ENCODE measurements at regions not wholly inside any gene's neighbourhood (a gene's known extent, or its start where the extent isn't known, plus 50 kb on each side); places are given as distances from the start of the nearest gene placed in this dataset.

- peak; percentile 23 to 25 for ATAC-seq (replicated peaks)
- Mint-ChIP-seq H3K9me3 (peaks cover 0 to 4% of the 10 kb centered on the region in 2 donors), H3K36me3 (no peaks in the 10 kb centered on the region), H3K4me1 (peaks cover 5 to 29% of the 10 kb centered on the region in 2 donors), H3K27ac (no peak overlapping the region), H3K4me3 (no peak overlapping the region), H3K27me3 (peaks cover 0 to 17% of the 10 kb centered on the region in 2 donors)
- no peak for DNase-seq
Measured at GRCh38 chr2:176470713-176471112, 201.5 kb downstream of the MTX2 start.

GRCh38 chr2:176471949-176472348, 202.7 kb downstream of the MTX2 start:
- H3K27ac Mint-ChIP-seq, result no peak overlapping the region
- H3K9me3 Mint-ChIP-seq, result peaks cover 0 to 4% of the 10 kb centered on the region in 2 donors
- H3K4me3 Mint-ChIP-seq, result no peak overlapping the region
- peaks cover 5 to 29% of the 10 kb centered on the region in 2 donors for H3K4me1 Mint-ChIP-seq
- DNase-seq, result no peak
- H3K27me3 Mint-ChIP-seq, result peaks cover 0 to 4% of the 10 kb centered on the region in 2 donors
- no peak for ATAC-seq (replicated peaks)
- no peaks in the 10 kb centered on the region for H3K36me3 Mint-ChIP-seq

DNA sequence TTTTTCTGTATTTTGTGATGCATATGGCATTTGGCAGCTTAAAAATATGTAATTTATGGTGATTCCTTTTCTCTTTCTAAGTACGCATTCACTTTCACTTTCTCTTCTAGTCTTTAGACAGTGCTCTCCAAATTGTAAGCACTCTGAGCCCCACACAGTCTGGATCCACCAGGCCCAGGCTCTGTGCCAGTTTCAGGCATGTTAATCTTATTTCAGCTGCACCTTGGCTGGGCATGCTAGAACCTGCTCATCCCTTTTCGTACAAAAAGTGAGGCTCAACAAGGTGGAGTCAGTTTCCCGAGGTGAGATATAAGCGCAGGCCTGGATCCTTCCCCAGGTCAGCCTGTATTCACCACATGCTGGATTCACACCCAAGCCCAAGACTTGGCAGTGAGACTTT, 203.9 kb downstream of the MTX2 start:
- H3K27ac Mint-ChIP-seq, result no peak overlapping the region
- peaks cover 5 to 29% of the 10 kb centered on the region in 2 donors for H3K4me1 Mint-ChIP-seq
- peak in 1 of 2 donors; percentile 50 for ATAC-seq (replicated peaks)
- H3K27me3 Mint-ChIP-seq, result peaks cover 0 to 2% of the 10 kb centered on the region in 2 donors
- H3K36me3 Mint-ChIP-seq, result no peaks in the 10 kb centered on the region
- peaks cover 0 to 4% of the 10 kb centered on the region in 2 donors for H3K9me3 Mint-ChIP-seq
- H3K4me3 Mint-ChIP-seq, result peak overlapping the region; percentile 53 to 61
- DNase-seq, result no peak

DNA sequence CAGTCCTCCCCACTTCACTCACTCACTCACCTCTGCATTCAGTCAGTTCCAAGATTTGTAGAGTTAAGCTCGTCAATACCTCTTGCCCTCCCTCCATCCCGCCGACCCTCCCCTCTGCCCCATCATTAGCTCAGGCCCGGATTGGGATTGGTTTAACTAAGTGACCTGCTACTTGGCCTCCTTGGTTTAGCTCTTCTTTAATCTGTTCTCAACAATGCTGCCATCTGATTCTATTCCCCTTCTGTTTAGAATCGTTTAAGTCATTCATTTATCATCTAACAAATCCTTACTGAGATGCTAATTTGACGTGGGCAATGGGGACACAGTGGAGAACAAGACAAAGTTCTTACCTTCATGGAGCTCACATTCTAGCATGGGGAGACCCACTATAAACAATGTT, 204.6 kb downstream of the MTX2 start:
- H3K9me3 Mint-ChIP-seq, result peaks cover 0 to 4% of the 10 kb centered on the region in 2 donors
- no peak overlapping the region for H3K27ac Mint-ChIP-seq
- H3K4me1 Mint-ChIP-seq, result peaks cover 5 to 29% of the 10 kb centered on the region in 2 donors
- H3K4me3 Mint-ChIP-seq, result no peak overlapping the region
- H3K27me3 Mint-ChIP-seq, result no peaks in the 10 kb centered on the region
- no peak for DNase-seq
- ATAC-seq (replicated peaks), result no peak
- no peaks in the 10 kb centered on the region for H3K36me3 Mint-ChIP-seq

- no peak for ATAC-seq (replicated peaks)
- H3K9me3 Mint-ChIP-seq, result peaks cover 0 to 4% of the 10 kb centered on the region in 2 donors
- no peaks in the 10 kb centered on the region for H3K36me3 Mint-ChIP-seq
- H3K27ac Mint-ChIP-seq, result no peak overlapping the region
- no peak for DNase-seq
- peaks cover 5 to 13% of the 10 kb centered on the region in 2 donors for H3K4me1 Mint-ChIP-seq
- H3K27me3 Mint-ChIP-seq, result peaks cover 10 to 14% of the 10 kb centered on the region in 2 donors
- no peak overlapping the region for H3K4me3 Mint-ChIP-seq
Measured at GRCh38 chr2:176477336-176477735, 208.1 kb downstream of the MTX2 start.

GRCh38 chr2:176479961-176480360, 210.7 kb downstream of the MTX2 start:
- Mint-ChIP-seq H3K36me3 (no peaks in the 10 kb centered on the region), H3K4me1 (no peaks in the 10 kb centered on the region), H3K27me3 (peaks cover 15 to 21% of the 10 kb centered on the region in 2 donors), H3K4me3 (no peak overlapping the region), H3K27ac (no peak overlapping the region), H3K9me3 (peaks cover 0 to 2% of the 10 kb centered on the region in 2 donors)
- no peak for DNase-seq
- no peak for ATAC-seq (replicated peaks)

DNA sequence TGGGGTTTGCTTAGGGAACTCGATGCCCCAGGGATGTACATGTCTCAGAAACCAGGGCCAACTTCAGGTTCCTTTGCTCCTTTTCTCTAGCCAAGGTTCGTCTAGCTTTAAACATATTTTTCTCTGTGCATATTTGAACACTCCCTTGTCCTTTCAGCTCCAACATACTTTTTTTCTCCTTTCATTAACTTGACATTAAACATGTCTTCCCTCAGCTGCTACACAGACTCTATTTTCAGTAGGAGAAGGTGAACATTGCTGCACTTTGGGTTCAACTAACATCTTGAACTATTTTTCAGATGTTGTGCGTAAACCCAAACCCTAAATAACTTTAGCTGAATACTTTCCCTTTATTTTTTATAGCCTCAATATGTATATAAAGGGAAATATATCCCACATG, 212.9 kb downstream of the MTX2 start:
- Mint-ChIP-seq H3K27ac (no peak overlapping the region), H3K4me3 (no peak overlapping the region), H3K4me1 (no peaks in the 10 kb centered on the region), H3K9me3 (no peaks in the 10 kb centered on the region), H3K27me3 (peaks cover 26 to 33% of the 10 kb centered on the region in 2 donors), H3K36me3 (no peaks in the 10 kb centered on the region)
- ATAC-seq (replicated peaks) (no peak), DNase-seq (no peak)

GRCh38 chr2:176483476-176483875, 214.2 kb downstream of the MTX2 start:
- H3K4me1 Mint-ChIP-seq, result no peaks in the 10 kb centered on the region
- no peaks in the 10 kb centered on the region for H3K36me3 Mint-ChIP-seq
- no peak overlapping the region for H3K27ac Mint-ChIP-seq
- H3K4me3 Mint-ChIP-seq, result no peak overlapping the region
- ATAC-seq (replicated peaks) (no peak), DNase-seq (no peak)
- H3K27me3 Mint-ChIP-seq, result peaks cover 34 to 45% of the 10 kb centered on the region in 2 donors
- peaks cover 0 to 2% of the 10 kb centered on the region in 2 donors for H3K9me3 Mint-ChIP-seq

- Mint-ChIP-seq H3K27ac (no peak overlapping the region), H3K36me3 (no peaks in the 10 kb centered on the region), H3K9me3 (peaks cover 0 to 2% of the 10 kb centered on the region in 2 donors), H3K27me3 (peaks cover 34 to 45% of the 10 kb centered on the region in 2 donors), H3K4me1 (no peaks in the 10 kb centered on the region), H3K4me3 (no peak overlapping the region)
- DNase-seq (no peak), ATAC-seq (replicated peaks) (no peak)
Measured at GRCh38 chr2:176483901-176484568, 214.8 kb downstream of the MTX2 start.

GRCh38 chr2:176484838-176485237, 215.6 kb downstream of the MTX2 start:
- ATAC-seq (replicated peaks) (no peak), DNase-seq (no peak)
- peaks cover 0 to 2% of the 10 kb centered on the region in 2 donors for H3K9me3 Mint-ChIP-seq
- H3K27me3 Mint-ChIP-seq, result peaks cover 34 to 45% of the 10 kb centered on the region in 2 donors
- no peak overlapping the region for H3K27ac Mint-ChIP-seq
- H3K4me3 Mint-ChIP-seq, result no peak overlapping the region
- H3K4me1 Mint-ChIP-seq, result no peaks in the 10 kb centered on the region
- no peaks in the 10 kb centered on the region for H3K36me3 Mint-ChIP-seq

- no peak overlapping the region for H3K27ac Mint-ChIP-seq
- H3K27me3 Mint-ChIP-seq, result peaks cover 19 to 23% of the 10 kb centered on the region in 2 donors
- H3K4me1 Mint-ChIP-seq, result peaks cover 11 to 17% of the 10 kb centered on the region in 2 donors
Measured at GRCh38 chr2:176488431-176488830, 219.2 kb downstream of the MTX2 start.

GRCh38 chr2:176490061-176490861, 221.0 kb downstream of the MTX2 start:
- Mint-ChIP-seq H3K27ac (no peak overlapping the region), H3K4me3 (no peak overlapping the region), H3K4me1 (peaks cover 17 to 25% of the 10 kb centered on the region in 2 donors), H3K36me3 (no peaks in the 10 kb centered on the region), H3K9me3 (peaks cover 0 to 2% of the 10 kb centered on the region in 2 donors), H3K27me3 (peaks cover 19 to 23% of the 10 kb centered on the region in 2 donors)
- no peak for ATAC-seq (replicated peaks)
- no peak for DNase-seq

More at GRCh38 chr2:176488431-176488830, 219.2 kb downstream of the MTX2 start:
- Mint-ChIP-seq H3K9me3 (peaks cover 0 to 2% of the 10 kb centered on the region in 2 donors), H3K36me3 (no peaks in the 10 kb centered on the region), H3K4me3 (no peak overlapping the region)
- DNase-seq (no peak), ATAC-seq (replicated peaks) (no peak)

- ATAC-seq (replicated peaks), result peak; percentile 86 to 90
- Mint-ChIP-seq H3K4me1 (peaks cover 17 to 25% of the 10 kb centered on the region in 2 donors), H3K36me3 (no peaks in the 10 kb centered on the region), H3K27me3 (peaks cover 19% of the 10 kb centered on the region in 2 donors), H3K27ac (no peak overlapping the region), H3K4me3 (no peak overlapping the region), H3K9me3 (peaks cover 0 to 2% of the 10 kb centered on the region in 2 donors)
- peak; percentile 36 for DNase-seq
Measured at GRCh38 chr2:176491172-176491904, 222.1 kb downstream of the MTX2 start.

DNA sequence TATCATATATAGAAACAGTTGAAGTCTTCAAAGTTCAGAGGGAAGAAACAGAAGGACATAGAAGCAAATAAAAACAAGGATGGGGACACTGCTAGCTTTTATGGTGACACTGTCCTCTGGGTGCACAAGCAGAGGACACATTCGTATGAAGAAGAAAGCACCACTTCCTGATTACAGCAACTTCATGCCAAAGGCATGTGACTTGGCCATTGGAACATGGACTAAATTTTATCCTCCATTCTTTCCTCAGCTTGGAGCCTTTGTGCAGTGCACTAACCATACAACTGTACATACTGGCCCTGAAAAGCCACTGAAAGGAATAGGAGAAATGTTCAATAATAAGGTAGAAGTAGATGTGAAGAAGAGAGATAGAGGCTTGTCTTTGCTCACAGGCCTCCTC, 223.3 kb downstream of the MTX2 start:
- no peak for ATAC-seq (replicated peaks)
- Mint-ChIP-seq H3K27ac (no peak overlapping the region), H3K4me1 (peaks cover 17 to 31% of the 10 kb centered on the region in 2 donors), H3K36me3 (no peaks in the 10 kb centered on the region), H3K4me3 (no peak overlapping the region), H3K27me3 (peaks cover 7 to 8% of the 10 kb centered on the region in 2 donors), H3K9me3 (peaks cover 0 to 2% of the 10 kb centered on the region in 2 donors)
- DNase-seq, result no peak
